ENCODE measurements at regions not wholly inside any gene's neighbourhood (a gene's known extent, or its start where the extent isn't known, plus 50 kb on each side); places are given as distances from the start of the nearest gene placed in this dataset.
"Not testable (repeated sequence)": the region's sequence is repeated elsewhere in the genome, so short reads cannot be mapped to it uniquely, and the experiment has no call there.

DNA sequence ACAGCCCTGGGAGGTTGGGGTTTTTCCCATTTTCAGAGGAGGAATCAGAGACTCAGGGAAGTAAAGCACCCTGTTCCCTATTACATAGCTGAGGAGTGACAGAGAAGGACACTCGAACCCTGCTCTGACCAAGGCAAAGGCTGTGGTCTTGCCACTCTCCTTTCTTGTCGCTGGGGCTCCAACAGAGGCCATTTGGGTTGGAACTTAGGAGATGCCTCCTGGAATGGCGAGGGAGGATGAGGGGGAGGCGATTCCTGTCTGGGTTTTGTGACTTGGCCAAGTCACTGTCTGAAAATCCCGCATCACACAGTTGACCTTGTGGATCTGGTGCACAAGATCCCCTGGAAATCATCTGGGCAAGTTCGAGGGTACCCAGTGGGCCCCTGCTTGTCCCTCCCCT lies 64.0 kb upstream of the HAND1 start:
- no peak for DNase-seq

DNA sequence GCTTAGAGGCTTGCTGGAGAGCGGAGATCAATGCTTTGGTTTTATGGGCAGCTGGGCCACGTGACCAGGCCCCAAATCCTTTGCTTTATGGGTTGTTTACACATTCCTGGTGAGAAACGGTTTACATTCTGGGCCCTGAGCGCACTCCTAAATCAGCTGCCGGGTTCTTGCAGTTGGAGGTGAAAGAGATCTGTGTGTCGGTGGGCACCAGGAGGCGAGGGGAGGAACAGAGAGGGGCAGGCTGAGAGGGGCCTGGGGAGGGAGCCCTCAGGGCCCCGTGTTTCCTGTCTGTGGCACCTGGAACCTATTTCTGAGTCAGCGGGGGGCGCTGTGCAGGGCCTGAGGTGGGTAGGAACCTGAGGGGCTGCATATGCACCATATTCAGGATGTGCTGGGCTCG lies 63.5 kb upstream of the HAND1 start:
- DNase-seq: no peak

DNA sequence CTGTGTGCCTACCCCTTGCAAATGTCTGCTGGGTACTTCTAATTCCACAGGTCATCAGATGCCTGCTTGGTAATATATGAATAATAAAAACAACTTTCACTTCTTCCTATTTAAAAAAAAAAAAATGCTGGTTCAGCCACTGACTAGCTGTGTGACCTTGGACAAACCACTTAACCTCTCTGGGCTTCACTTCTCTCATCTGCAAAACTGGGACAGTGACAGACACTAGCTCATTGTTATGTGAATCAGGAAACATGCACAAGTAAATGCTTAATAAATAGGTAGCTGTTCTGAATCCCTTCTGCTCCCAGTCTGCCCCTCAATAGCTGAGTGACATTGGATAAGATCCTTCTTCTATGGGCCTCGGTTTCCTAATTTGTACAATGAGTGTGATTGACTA lies 62.6 kb upstream of the HAND1 start:
- DNase-seq: no peak

DNA sequence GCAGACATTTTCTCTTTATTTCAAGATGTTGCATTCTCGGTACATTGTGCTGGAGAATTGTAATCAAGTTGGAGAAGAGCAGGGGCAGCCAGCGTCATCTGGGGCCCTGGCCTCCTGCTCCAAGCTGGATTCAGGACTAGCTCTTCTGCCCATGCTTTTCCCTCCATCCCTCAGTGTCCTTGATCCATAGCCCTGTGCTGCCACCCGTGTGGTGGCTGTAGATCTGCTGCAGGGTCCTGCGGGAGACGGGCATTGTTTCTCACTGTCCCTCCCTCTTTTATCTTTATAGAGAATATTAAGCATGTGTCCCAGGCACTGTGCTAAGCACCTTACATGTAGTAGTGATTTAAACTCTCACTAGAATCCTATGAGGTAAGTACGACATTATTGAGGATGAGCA lies 60.5 kb upstream of the HAND1 start:
- DNase-seq: no peak

DNA sequence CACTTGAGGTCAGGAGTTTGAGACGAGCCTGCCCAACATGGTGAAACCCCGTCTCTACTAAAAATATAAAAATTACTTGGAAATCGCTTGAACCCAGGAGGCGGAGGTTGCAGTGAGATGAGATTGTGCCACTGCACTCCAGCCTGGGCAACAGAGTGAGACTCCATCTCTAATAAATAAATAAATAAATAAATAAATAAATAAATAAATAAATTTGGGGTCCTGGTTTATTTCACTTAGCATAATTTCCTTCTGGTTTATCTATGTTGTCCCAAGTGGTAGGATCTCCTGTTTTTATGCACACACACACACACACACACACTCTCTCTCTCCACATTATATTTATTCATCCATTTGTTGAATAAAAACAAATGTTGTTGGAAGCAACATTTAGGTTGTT lies 58.4 kb upstream of the HAND1 start:
- DNase-seq: not testable (repeated sequence)

DNA sequence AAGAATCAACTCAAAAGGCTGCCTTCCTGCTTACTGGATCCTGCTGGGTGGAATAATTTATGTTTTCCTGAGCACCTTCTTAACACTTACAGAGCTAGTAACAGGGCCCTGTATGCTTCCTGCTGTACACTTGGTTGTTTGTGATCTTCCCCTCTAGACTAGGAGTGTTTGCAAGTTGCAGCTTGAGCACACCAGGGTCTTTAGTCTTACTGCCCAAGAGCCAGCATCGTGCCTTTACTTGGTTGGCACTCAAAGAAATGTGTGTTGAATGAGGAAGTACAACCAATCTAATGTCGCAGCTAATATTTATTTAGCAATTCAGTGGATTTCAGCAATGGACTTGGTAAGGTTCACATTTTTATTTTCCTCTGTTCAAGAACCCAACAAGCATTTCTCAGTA lies 57.5 kb upstream of the HAND1 start:
- no peak for DNase-seq

DNA sequence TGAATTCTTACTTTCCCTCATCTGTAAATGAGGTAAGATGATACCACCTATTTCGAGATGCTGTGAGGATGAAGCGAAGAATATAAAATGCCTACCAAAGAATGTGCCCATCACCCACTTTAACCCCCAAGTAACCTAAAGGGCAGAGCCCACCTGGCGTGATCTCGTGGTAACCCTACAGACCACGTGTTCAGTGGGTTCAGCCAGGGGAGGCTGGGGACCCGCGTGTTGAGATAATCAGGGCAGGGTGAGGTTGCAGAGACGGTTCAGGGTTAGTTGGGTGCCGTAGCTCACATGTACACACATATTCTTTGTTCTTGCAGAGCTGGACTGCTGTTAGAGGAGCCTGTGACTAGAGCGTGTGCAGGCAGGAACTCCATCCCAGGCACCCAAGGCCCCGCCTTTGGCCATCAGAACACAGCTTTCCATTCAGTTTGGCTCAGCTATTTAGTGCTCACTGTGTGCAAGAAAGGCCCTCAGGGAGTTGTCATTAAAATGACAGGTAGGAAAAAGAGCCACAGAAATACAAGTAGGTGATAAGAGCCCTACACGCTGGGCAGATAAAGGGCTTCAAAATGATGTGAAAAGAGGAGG lies 56.5 kb upstream of the HAND1 start:
- DNase-seq: no peak

DNA sequence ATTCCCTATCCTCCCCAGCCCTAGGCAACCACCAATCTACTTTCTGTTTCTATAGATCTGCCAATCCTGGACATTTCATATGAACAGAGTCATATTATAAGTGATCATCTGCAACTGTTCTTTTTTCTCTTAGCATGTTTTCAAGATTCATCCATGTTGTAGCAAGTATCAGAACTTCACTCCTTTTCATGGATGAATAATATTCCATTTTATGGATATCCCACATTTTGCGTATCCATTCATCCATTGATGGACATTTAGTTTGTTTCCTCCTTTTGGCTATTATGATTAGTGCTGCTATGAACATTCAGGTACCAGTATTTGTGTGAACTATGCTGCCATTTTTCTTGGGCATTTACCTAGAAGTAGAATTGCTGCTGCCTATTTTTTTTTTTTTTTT lies 51.3 kb upstream of the HAND1 start:
- DNase-seq: no peak

DNA sequence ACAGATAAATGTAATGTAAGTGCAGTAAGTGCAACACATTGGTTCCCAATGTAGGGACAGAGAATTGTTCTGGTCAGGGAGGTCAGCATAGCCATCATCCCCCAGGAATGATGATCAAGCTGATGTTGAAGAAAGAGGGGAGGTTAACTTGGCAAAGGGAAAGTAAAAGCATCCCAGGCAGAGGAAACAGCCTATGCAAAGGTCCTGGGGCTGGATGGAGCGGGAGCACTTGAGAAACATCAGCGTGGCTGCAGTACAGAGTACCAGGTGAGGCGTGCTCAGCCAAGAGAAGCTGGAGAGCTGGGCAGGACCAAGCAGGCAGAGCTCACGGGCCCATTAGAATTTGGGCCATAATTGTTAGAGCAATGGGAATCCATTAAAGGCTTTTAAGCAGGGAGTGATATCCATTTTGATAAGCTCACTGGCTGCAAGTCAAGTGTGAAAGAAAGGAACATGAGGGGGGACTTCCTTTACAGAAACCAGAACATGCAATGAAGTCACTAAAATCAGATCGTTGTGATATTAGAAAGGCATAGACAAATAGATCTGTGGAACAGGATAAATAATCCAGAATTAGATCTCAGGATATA lies 50.1 kb upstream of the HAND1 start:
- DNase-seq: no peak
